ENCODE measurements at regions not wholly inside any gene's neighbourhood (a gene's known extent, or its start where the extent isn't known, plus 50 kb on each side); places are given as distances from the start of the nearest gene placed in this dataset.

DNA sequence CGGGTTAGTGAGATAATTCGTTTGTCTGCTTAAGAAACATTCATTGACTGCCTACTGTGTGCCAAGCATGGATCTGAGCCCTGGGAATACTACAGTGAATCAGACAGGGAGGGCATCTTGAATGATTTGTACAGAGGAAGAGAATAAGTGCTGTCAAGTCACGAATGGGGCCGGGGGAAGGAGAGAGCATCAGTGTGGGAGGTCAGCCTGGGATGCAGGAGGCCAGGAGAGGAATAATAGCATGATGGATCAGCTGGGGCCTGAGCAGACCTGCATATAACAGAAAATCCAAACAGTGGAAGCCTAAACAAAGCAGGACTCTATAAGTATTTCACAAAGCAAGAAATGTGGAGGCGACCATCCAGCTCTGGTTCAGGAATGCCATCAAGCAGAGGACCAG, 55.4 kb upstream of the PAX8 start:
- TF ChIP-seq SMC3 (IDR thresholded peaks at IDR 0.05), result no peak
- no peak for TF ChIP-seq RAD21 (conservative IDR thresholded peaks at IDR 0.05 in 1 of 2, IDR thresholded peaks at IDR 0.05 in 1 of 2)
- no peak for TF ChIP-seq CTCF (IDR thresholded peaks at IDR 0.05)
- TF ChIP-seq, protein P1, sequence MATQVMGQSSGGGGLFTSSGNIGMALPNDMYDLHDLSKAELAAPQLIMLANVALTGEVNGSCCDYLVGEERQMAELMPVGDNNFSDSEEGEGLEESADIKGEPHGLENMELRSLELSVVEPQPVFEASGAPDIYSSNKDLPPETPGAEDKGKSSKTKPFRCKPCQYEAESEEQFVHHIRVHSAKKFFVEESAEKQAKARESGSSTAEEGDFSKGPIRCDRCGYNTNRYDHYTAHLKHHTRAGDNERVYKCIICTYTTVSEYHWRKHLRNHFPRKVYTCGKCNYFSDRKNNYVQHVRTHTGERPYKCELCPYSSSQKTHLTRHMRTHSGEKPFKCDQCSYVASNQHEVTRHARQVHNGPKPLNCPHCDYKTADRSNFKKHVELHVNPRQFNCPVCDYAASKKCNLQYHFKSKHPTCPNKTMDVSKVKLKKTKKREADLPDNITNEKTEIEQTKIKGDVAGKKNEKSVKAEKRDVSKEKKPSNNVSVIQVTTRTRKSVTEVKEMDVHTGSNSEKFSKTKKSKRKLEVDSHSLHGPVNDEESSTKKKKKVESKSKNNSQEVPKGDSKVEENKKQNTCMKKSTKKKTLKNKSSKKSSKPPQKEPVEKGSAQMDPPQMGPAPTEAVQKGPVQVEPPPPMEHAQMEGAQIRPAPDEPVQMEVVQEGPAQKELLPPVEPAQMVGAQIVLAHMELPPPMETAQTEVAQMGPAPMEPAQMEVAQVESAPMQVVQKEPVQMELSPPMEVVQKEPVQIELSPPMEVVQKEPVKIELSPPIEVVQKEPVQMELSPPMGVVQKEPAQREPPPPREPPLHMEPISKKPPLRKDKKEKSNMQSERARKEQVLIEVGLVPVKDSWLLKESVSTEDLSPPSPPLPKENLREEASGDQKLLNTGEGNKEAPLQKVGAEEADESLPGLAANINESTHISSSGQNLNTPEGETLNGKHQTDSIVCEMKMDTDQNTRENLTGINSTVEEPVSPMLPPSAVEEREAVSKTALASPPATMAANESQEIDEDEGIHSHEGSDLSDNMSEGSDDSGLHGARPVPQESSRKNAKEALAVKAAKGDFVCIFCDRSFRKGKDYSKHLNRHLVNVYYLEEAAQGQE (IDR thresholded peaks at IDR 0.05), result no peak
- TF ChIP-seq E2F6 (IDR thresholded peaks at IDR 0.05; ENCODE audit: borderline replicate concordance, low read depth), result no peak
- TF ChIP-seq MAZ (IDR thresholded peaks at IDR 0.05; ENCODE audit: borderline replicate concordance, low read depth, low read length), result no peak
- TF ChIP-seq, protein P2, sequence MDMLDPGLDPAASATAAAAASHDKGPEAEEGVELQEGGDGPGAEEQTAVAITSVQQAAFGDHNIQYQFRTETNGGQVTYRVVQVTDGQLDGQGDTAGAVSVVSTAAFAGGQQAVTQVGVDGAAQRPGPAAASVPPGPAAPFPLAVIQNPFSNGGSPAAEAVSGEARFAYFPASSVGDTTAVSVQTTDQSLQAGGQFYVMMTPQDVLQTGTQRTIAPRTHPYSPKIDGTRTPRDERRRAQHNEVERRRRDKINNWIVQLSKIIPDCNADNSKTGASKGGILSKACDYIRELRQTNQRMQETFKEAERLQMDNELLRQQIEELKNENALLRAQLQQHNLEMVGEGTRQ (IDR thresholded peaks at IDR 0.05), result no peak
- TF ChIP-seq MYC (IDR thresholded peaks at IDR 0.05; ENCODE audit: borderline replicate concordance, low read length), result no peak
- TF ChIP-seq NPAS2 (CRISPR knock-in tag; IDR thresholded peaks at IDR 0.05; ENCODE audit: borderline replicate concordance), result no peak
- TF ChIP-seq MAFK (IDR thresholded peaks at IDR 0.05; ENCODE audit: partially characterized antibody), result no peak
- no peak for TF ChIP-seq MAX (IDR thresholded peaks at IDR 0.05)
- TF ChIP-seq CEBPB (IDR thresholded peaks at IDR 0.05), result no peak
- no peak for TF ChIP-seq EP300 (IDR thresholded peaks at IDR 0.05)

Measured in A549 (cell line).